GM12878 (cell line): ENCODE measurements at regions not wholly inside any gene's neighbourhood (a gene's known extent, or its start where the extent isn't known, plus 50 kb on each side); places are given as distances from the start of the nearest gene placed in this dataset.

Experiments used
- ATAC-seq: fragments of 200-7000 bp; cut with Tn5 transposase; 3 replicates; pipeline ENCODE4 v1.9.1; 2020; ENCODE audit warnings: mild to moderate bottlenecking, moderate library complexity
- BruUV-seq: library from RNA; stranded (reverse); fragments of 400-500 nt; replicated peaks from 2 replicates; lab custom pipeline; 2021; lab: Mats Ljungman, UMichigan
- CTCF ChIA-PET: fragments of 300-600 bp; sonication (Branson Sonifier 250); formaldehyde crosslinking; extraction: SDS; loops from one replicate; lab custom pipeline; 2021; ENCODE audit warnings: inconsistent platforms; lab: Yijun Ruan, JAX
- POLR2A ChIA-PET: fragments of 350-600 bp; formaldehyde crosslinking; extraction: SDS; loops from one replicate; lab custom pipeline; 2021; ENCODE audit warnings: inconsistent platforms; lab: Charles Lee
- RAD21 ChIA-PET: fragments of 300-600 bp; sonication (Branson Sonifier 250); formaldehyde crosslinking; loops from one replicate; lab custom pipeline; 2023; ENCODE audit warnings: antibody characterized with exemption; ENCODE audit not compliant: unreplicated experiment; lab: Charles Lee
- SMC1A ChIA-PET: fragments of 300-600 bp; sonication (Branson Sonifier 250); formaldehyde crosslinking; loops from one replicate; lab custom pipeline; 2023; ENCODE audit not compliant: unreplicated experiment, uncharacterized antibody; lab: Charles Lee
- DNase-seq: peaks from one replicate; pipeline ENCODE4 v3.0.0-alpha.2; 2011; ENCODE audit warnings: low read depth, low spot score
- FAIRE-seq: peaks from 3 replicates; lab custom pipeline; 2011; peaks lifted over from hg19 to GRCh38; lab: Jason Lieb, UNC
- H2AFZ ChIP-seq: 2 replicates; pipeline ENCODE4 v1.6.0; 2011; ENCODE audit warnings: low read depth, low read length, control low read depth; ENCODE audit not compliant: control insufficient read depth
- H3K27ac ChIP-seq: 2 replicates; pipeline ENCODE4 v1.5.1; 2011; ENCODE audit warnings: control low read depth; ENCODE audit not compliant: control insufficient read depth, insufficient read depth
- H3K27me3 ChIP-seq, 2 experiments: replicated peaks in 1 of 2; 2 replicates each; pipeline versions ENCODE4 v1.6.0 to v1.6.1; 2011; ENCODE audit warnings: low read length in 1 of 2; ENCODE audit not compliant: control insufficient read depth in 2 of 2, insufficient read depth in 2 of 2
- H3K36me3 ChIP-seq, 2 experiments: 2 replicates each; pipeline ENCODE4 v1.5.1; 2011; ENCODE audit warnings: low read length in 1 of 2; ENCODE audit not compliant: control insufficient read depth in 2 of 2, insufficient read depth in 2 of 2
- H3K4me1 ChIP-seq: 2 replicates; pipeline ENCODE4 v1.6.1; 2011; ENCODE audit warnings: mild to moderate bottlenecking, low read length, moderate library complexity, mixed read lengths; ENCODE audit not compliant: control insufficient read depth, insufficient read depth
- H3K4me2 ChIP-seq: 2 replicates; pipeline ENCODE4 v1.6.0; 2011; ENCODE audit warnings: control low read depth; ENCODE audit not compliant: control insufficient read depth, insufficient read depth
- H3K4me3 ChIP-seq: fragments of 200-600 bp; sonication (generic); 2 replicates; pipeline ENCODE4 v1.5.1; 2016
- H3K79me2 ChIP-seq: 2 replicates; pipeline ENCODE4 v1.6.0; 2011; ENCODE audit warnings: low read length; ENCODE audit not compliant: control insufficient read depth, insufficient read depth
- H3K9ac ChIP-seq: 2 replicates; pipeline ENCODE4 v1.8.0; 2011; ENCODE audit warnings: low read length, control low read depth, mixed read lengths; ENCODE audit not compliant: control insufficient read depth, insufficient read depth
- H3K9me3 ChIP-seq: replicated peaks from 3 replicates; pipeline ENCODE4 v1.5.1; 2011; ENCODE audit warnings: mild to moderate bottlenecking, low read length; ENCODE audit not compliant: control insufficient read depth, insufficient read depth
- H4K20me1 ChIP-seq: 2 replicates; pipeline ENCODE4 v1.6.0; 2011; ENCODE audit not compliant: control insufficient read depth, insufficient read depth
- BCL11A ChIP-seq: IDR thresholded peaks from 2 replicates; pipeline ENCODE4 v1.6.1; 2011; ENCODE audit warnings: low read depth, low read length
- DPF2 ChIP-seq: fragments of 450-650 bp; IDR thresholded peaks from 2 replicates; pipeline ENCODE4 v1.6.1; 2017; ENCODE audit warnings: mild to moderate bottlenecking
- MEF2B ChIP-seq: fragments of 450-650 bp; IDR thresholded peaks from 2 replicates; pipeline ENCODE4 v1.6.1; 2018; ENCODE audit warnings: mild to moderate bottlenecking, moderate library complexity; ENCODE audit not compliant: partially characterized antibody, poor library complexity, severe bottlenecking
- NR2C2 ChIP-seq: IDR thresholded peaks from 2 replicates; pipeline ENCODE4 v1.6.1; 2011; ENCODE audit warnings: borderline replicate concordance, low read depth; ENCODE audit not compliant: control insufficient read depth, insufficient read length
- STAT3 ChIP-seq: IDR thresholded peaks from 2 replicates; pipeline ENCODE4 v1.6.1; 2011; ENCODE audit warnings: low read depth, low read length, improper control_type of control experiment
- WGBS: methylation state at CpG from one replicate; pipeline ENCODE4 v1.1.6; 2016; ENCODE audit warnings: low lambda C conversion rate; ENCODE audit not compliant: insufficient replicate concordance, insufficient coverage; ENCODE audit errors: missing lambda C conversion rate; 5-methylcytosine and 5-hydroxymethylcytosine counted together
- in situ Hi-C: fragments of 300-500 bp; cut with MboI; formaldehyde crosslinking; loops from 9 replicates; pipeline ENCODE4 v1.14.3; 2018; ENCODE audit warnings: mixed read lengths
- intact Hi-C: fragments of 100-400 bp; cut with micrococcal nuclease; formaldehyde crosslinking; loops from one replicate; pipeline ENCODE4 v1.14.2; 2022; ENCODE audit not compliant: unreplicated experiment
- TF ChIP-seq, protein P1 (sequence below): fragments of 450-650 bp; formaldehyde crosslinking; IDR thresholded peaks from 2 replicates; pipeline ENCODE4 v1.4.0; 2022; ENCODE audit warnings: mild to moderate bottlenecking, moderate library complexity
- TF ChIP-seq, protein P2 (sequence below): IDR thresholded peaks from 2 replicates; pipeline ENCODE4 v1.6.1; 2012; ENCODE audit warnings: improper control_type of control experiment, low read depth, low read length; ENCODE audit not compliant: insufficient replicate concordance
- TF ChIP-seq, protein P3 (sequence below), 3 experiments: IDR thresholded peaks in 2 of 3; conservative IDR thresholded peaks in 1 of 3; 2 replicates each; pipeline ENCODE4 v1.5.1; 2011; ENCODE audit warnings: low read depth in 3 of 3, low read length in 3 of 3, mild to moderate bottlenecking in 3 of 3, control low read depth in 2 of 3, moderate library complexity in 2 of 3, inconsistent platforms in 1 of 3, mixed read lengths in 1 of 3; ENCODE audit not compliant: control insufficient read depth in 2 of 3, insufficient read depth in 1 of 3; ENCODE audit errors: extremely low read depth in 1 of 3
- TF ChIP-seq, protein P4 (sequence below): fragments of 450-650 bp; IDR thresholded peaks from 2 replicates; pipeline ENCODE4 v1.6.1; 2017; ENCODE audit warnings: mild to moderate bottlenecking

DNA sequence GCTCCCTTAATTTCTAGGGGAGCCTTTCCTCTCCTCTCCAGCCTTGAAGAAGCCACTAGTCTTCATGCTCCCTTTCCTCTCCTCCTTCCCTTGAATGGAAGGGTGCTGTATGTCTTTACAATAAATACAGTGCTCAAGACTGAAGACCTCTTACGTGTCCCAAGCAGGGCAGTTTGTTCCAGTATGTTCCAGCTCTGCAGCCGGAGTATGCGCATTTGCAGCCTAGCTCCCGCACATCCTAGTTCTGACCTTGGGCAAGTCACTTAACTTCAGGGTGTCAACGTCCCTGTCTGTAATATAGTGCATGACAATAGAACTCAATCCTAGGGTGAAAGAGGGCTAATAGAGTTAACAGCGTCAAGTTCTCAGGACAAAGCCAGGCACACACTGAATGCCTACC is 208.0 kb downstream of the HAUS1 start:
- in situ Hi-C loops = no loop called here
- Histone ChIP-seq H3K4me1 (peaks cover 3% of the 10 kb centered on the region; the same call in 1 of the 2 replicates), H3K4me3 (no peak overlapping the region), H3K4me2 (no peak overlapping the region), H2AFZ (no peak overlapping the region), H4K20me1 (no peaks in the 10 kb centered on the region), H3K27ac (no peak overlapping the region), H3K79me2 (no peaks in the 10 kb centered on the region), H3K27me3 (no peaks in the 10 kb centered on the region; a peak in 2 of 4 replicates), H3K9me3 (no peaks in the 10 kb centered on the region), H3K36me3 (no peaks in the 10 kb centered on the region), H3K9ac (no peak overlapping the region)
- DNase-seq (no peak), FAIRE-seq (no peak), ATAC-seq (no peak)
- POLR2A ChIA-PET = no interaction called here
- CTCF ChIA-PET = no interaction called here
- RAD21 ChIA-PET = no interaction called here
- 29% methylated on average over 6 of the region's 6 CpGs for WGBS
- SMC1A ChIA-PET = no interaction called here
- intact Hi-C loops = no loop called here
- TF ChIP-seq, protein P1, sequence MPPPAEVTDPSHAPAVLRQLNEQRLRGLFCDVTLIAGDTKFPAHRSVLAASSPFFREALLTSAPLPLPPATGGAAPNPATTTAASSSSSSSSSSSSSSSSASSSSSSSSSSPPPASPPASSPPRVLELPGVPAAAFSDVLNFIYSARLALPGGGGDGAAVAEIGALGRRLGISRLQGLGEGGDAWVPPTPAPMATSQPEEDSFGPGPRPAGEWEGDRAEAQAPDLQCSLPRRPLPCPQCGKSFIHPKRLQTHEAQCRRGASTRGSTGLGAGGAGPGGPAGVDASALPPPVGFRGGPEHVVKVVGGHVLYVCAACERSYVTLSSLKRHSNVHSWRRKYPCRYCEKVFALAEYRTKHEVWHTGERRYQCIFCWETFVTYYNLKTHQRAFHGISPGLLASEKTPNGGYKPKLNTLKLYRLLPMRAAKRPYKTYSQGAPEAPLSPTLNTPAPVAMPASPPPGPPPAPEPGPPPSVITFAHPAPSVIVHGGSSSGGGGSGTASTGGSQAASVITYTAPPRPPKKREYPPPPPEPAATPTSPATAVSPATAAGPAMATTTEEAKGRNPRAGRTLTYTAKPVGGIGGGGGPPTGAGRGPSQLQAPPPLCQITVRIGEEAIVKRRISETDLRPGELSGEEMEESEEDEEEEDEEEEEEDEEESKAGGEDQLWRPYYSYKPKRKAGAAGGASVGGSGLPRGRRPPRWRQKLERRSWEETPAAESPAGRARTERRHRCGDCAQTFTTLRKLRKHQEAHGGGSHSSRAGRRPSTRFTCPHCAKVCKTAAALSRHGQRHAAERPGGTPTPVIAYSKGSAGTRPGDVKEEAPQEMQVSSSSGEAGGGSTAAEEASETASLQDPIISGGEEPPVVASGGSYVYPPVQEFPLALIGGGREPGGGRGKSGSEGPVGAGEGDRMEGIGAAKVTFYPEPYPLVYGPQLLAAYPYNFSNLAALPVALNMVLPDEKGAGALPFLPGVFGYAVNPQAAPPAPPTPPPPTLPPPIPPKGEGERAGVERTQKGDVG (CRISPR knock-in tag) = no peak
- no peak for TF ChIP-seq STAT3
- no peak for TF ChIP-seq MEF2B
- TF ChIP-seq BCL11A = no peak
- TF ChIP-seq, protein P2, sequence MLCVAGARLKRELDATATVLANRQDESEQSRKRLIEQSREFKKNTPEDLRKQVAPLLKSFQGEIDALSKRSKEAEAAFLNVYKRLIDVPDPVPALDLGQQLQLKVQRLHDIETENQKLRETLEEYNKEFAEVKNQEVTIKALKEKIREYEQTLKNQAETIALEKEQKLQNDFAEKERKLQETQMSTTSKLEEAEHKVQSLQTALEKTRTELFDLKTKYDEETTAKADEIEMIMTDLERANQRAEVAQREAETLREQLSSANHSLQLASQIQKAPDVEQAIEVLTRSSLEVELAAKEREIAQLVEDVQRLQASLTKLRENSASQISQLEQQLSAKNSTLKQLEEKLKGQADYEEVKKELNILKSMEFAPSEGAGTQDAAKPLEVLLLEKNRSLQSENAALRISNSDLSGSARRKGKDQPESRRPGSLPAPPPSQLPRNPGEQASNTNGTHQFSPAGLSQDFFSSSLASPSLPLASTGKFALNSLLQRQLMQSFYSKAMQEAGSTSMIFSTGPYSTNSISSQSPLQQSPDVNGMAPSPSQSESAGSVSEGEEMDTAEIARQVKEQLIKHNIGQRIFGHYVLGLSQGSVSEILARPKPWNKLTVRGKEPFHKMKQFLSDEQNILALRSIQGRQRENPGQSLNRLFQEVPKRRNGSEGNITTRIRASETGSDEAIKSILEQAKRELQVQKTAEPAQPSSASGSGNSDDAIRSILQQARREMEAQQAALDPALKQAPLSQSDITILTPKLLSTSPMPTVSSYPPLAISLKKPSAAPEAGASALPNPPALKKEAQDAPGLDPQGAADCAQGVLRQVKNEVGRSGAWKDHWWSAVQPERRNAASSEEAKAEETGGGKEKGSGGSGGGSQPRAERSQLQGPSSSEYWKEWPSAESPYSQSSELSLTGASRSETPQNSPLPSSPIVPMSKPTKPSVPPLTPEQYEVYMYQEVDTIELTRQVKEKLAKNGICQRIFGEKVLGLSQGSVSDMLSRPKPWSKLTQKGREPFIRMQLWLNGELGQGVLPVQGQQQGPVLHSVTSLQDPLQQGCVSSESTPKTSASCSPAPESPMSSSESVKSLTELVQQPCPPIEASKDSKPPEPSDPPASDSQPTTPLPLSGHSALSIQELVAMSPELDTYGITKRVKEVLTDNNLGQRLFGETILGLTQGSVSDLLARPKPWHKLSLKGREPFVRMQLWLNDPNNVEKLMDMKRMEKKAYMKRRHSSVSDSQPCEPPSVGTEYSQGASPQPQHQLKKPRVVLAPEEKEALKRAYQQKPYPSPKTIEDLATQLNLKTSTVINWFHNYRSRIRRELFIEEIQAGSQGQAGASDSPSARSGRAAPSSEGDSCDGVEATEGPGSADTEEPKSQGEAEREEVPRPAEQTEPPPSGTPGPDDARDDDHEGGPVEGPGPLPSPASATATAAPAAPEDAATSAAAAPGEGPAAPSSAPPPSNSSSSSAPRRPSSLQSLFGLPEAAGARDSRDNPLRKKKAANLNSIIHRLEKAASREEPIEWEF = no peak
- TF ChIP-seq DPF2 = no peak
- TF ChIP-seq, protein P3, sequence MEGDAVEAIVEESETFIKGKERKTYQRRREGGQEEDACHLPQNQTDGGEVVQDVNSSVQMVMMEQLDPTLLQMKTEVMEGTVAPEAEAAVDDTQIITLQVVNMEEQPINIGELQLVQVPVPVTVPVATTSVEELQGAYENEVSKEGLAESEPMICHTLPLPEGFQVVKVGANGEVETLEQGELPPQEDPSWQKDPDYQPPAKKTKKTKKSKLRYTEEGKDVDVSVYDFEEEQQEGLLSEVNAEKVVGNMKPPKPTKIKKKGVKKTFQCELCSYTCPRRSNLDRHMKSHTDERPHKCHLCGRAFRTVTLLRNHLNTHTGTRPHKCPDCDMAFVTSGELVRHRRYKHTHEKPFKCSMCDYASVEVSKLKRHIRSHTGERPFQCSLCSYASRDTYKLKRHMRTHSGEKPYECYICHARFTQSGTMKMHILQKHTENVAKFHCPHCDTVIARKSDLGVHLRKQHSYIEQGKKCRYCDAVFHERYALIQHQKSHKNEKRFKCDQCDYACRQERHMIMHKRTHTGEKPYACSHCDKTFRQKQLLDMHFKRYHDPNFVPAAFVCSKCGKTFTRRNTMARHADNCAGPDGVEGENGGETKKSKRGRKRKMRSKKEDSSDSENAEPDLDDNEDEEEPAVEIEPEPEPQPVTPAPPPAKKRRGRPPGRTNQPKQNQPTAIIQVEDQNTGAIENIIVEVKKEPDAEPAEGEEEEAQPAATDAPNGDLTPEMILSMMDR (IDR thresholded peaks at IDR 0.05 in 2 of 3, conservative IDR thresholded peaks at IDR 0.05 in 1 of 3; ENCODE audit: control insufficient read depth in 2 of 3, extremely low read depth in 1 of 3, insufficient read depth in 1 of 3, low read depth in 3 of 3, low read length in 3 of 3) = no peak
- TF ChIP-seq, protein P4, sequence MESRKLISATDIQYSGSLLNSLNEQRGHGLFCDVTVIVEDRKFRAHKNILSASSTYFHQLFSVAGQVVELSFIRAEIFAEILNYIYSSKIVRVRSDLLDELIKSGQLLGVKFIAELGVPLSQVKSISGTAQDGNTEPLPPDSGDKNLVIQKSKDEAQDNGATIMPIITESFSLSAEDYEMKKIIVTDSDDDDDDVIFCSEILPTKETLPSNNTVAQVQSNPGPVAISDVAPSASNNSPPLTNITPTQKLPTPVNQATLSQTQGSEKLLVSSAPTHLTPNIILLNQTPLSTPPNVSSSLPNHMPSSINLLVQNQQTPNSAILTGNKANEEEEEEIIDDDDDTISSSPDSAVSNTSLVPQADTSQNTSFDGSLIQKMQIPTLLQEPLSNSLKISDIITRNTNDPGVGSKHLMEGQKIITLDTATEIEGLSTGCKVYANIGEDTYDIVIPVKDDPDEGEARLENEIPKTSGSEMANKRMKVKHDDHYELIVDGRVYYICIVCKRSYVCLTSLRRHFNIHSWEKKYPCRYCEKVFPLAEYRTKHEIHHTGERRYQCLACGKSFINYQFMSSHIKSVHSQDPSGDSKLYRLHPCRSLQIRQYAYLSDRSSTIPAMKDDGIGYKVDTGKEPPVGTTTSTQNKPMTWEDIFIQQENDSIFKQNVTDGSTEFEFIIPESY = no peak
- TF ChIP-seq NR2C2 = no peak
- no TSS peak for BruUV-seq
